ENCODE measurements at regions not wholly inside any gene's neighbourhood (a gene's known extent, or its start where the extent isn't known, plus 50 kb on each side); places are given as distances from the start of the nearest gene placed in this dataset.

GRCh38 chr3:147471741-147472140 is 62.6 kb downstream of the ZIC1 start:
- no peak for TF ChIP-seq CTCF (IDR thresholded peaks at IDR 0.05; ENCODE audit: insufficient read depth, low read length)
- no peak for TF ChIP-seq POLR2AphosphoS5 (IDR thresholded peaks at IDR 0.05; ENCODE audit: low read depth)
- TF ChIP-seq REST (IDR thresholded peaks at IDR 0.05; ENCODE audit: insufficient replicate concordance, low read depth) = no peak

All from HL-60 (cell line).